ENCODE measurements at regions not wholly inside any gene's neighbourhood (a gene's known extent, or its start where the extent isn't known, plus 50 kb on each side); places are given as distances from the start of the nearest gene placed in this dataset.

DNA sequence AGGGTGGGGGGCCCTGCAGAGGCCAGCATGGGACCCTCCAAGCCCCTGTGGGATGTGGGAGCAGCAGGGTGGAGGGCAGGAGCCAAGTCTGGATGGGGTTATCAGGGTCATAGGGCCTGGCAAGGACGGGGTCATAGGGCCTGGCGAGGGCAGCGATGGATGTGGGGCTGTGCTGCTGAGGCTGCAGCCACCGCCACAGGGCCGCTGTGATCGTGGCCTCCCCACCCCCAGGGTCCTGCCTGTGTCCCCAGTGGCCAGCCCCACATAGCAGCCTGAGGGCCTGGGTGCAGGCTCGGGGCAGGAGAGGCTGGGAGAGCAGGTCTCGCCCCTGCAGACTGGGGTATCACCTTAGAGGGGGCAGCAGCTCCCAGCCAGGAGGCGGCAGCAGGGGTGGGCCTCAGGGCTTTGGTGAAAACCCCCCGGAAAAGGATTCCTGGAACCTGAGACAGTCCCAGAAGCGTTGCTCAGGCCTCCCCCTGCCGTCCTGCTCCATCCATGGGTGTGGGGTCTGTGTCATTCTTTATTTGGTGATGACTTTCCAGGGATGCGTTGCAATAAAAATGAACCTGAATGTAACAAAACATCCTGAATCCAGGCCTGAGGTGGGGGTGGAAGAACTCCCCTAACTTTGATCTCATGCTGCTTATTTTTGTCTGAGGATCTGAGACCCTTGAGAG is 107.3 kb upstream of the SHH start:
- no peak overlapping the region for H3K4me3 ChIP-seq (ENCODE audit: control extremely low read depth in 1 of 5, extremely low read depth in 1 of 5, insufficient read depth in 1 of 5, low read depth in 2 of 5, low read length in 4 of 5)
- no peak for ATAC-seq (ENCODE audit: low read depth)
- CTCF ChIA-PET, result no interaction called here
- TF ChIP-seq EZH2 (IDR thresholded peaks at IDR 0.05; ENCODE audit: borderline replicate concordance, insufficient read depth, low read depth, low read length, poor library complexity, severe bottlenecking), result no peak
- Mint-ChIP-seq H3K4me1 (no peaks in the 10 kb centered on the region), H3K27ac (no peak overlapping the region), H3K9me3 (ENCODE audit: insufficient read depth) (no peaks in the 10 kb centered on the region), H3K4me3 (no peak overlapping the region), H3K27me3 (no peaks in the 10 kb centered on the region)
- H3K79me2 ChIP-seq (ENCODE audit: control insufficient read depth, insufficient read depth, low read length), result no peaks in the 10 kb centered on the region
- peaks cover 0 to 10% (median 0%) of the 10 kb centered on the region in 3 donors for H3K9me3 ChIP-seq (ENCODE audit: control extremely low read depth in 1 of 3, control insufficient read depth in 2 of 3, insufficient read depth in 1 of 3, low read length in 2 of 3)
- H3K4me2 ChIP-seq (replicated peaks; ENCODE audit: low read depth, low read length, poor library complexity, severe bottlenecking), result no peak overlapping the region
- no peaks in the 10 kb centered on the region for H3K27me3 ChIP-seq (replicated peaks in 1 of 4; ENCODE audit: control extremely low read depth in 1 of 4, control insufficient read depth in 3 of 4, insufficient read depth in 4 of 4, low read length in 3 of 4)
- H3K36me3 ChIP-seq (replicated peaks in 1 of 2; ENCODE audit: control extremely low read depth in 1 of 2, control insufficient read depth in 1 of 2, extremely low read depth in 1 of 2, insufficient read depth in 2 of 2, low read length in 1 of 2), result no peaks in the 10 kb centered on the region
- no peak for DNase-seq
- H4K20me1 ChIP-seq (ENCODE audit: control insufficient read depth, insufficient read depth, low read length, poor library complexity, severe bottlenecking), result no peaks in the 10 kb centered on the region
- no peak overlapping the region for H2AFZ ChIP-seq (ENCODE audit: insufficient read depth, low read depth, low read length, poor library complexity, severe bottlenecking)
- no peak overlapping the region for H3K9ac ChIP-seq (ENCODE audit: low read length)
- POLR2A ChIA-PET, result no interaction called here
- WGBS (ENCODE audit: insufficient coverage), result 83% methylated on average over 11 of the region's 13 CpGs
- H3K4me1 ChIP-seq (ENCODE audit: control insufficient read depth in 2 of 2, insufficient read depth in 2 of 2, low read length in 2 of 2), result no peaks in the 10 kb centered on the region
- intact Hi-C loops (cut with micrococcal nuclease), result no loop called here
- no peak overlapping the region for H3K27ac ChIP-seq (ENCODE audit: low read length in 2 of 2)

DNA sequence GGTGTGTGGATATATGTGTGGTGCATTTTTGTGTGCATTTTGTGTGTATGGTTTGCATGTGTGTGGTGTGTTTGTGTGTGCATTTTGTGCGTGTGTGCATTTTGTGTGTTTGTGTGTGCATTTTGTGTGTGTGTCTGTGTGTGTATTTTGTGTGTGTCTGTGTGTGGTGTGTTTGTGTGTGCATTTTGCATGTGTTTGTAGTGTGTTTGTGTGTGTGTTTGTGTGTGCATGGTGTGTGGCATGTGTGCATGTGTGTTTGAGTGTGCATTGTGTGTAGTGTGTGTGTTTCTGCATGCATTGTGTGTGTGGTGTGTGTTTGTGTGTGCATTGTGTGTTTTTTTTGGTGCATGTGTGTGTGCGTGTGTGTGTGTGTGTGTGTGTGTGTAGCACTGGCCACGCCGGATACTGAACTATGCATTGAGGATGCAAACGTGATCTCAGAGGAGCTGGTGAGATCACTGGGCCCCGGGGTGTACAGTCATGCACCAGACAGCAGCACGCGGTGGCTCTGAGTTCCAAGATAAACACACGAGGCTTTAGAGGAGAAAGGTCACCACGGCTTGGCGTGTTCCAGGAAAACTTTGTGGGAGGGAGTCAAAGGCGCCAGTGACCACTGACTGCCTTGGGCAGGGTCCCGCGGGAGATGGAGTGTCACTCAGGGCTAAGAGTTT is 106.6 kb upstream of the SHH start:
- intact Hi-C loops (cut with micrococcal nuclease), result no loop called here
- Histone ChIP-seq H4K20me1 (ENCODE audit: control insufficient read depth, insufficient read depth, low read length, poor library complexity, severe bottlenecking) (no peaks in the 10 kb centered on the region), H3K79me2 (ENCODE audit: control insufficient read depth, insufficient read depth, low read length) (no peaks in the 10 kb centered on the region), H3K4me2 (replicated peaks; ENCODE audit: low read depth, low read length, poor library complexity, severe bottlenecking) (no peak overlapping the region), H3K4me3 (ENCODE audit: control extremely low read depth in 1 of 5, extremely low read depth in 1 of 5, insufficient read depth in 1 of 5, low read depth in 2 of 5, low read length in 4 of 5) (no peak overlapping the region), H3K4me1 (ENCODE audit: control insufficient read depth in 2 of 2, insufficient read depth in 2 of 2, low read length in 2 of 2) (no peaks in the 10 kb centered on the region), H3K27ac (ENCODE audit: low read length in 2 of 2) (no peak overlapping the region), H2AFZ (ENCODE audit: insufficient read depth, low read depth, low read length, poor library complexity, severe bottlenecking) (no peak overlapping the region), H3K27me3 (replicated peaks in 1 of 4; ENCODE audit: control extremely low read depth in 1 of 4, control insufficient read depth in 3 of 4, insufficient read depth in 4 of 4, low read length in 3 of 4) (no peaks in the 10 kb centered on the region), H3K36me3 (replicated peaks in 1 of 2; ENCODE audit: control extremely low read depth in 1 of 2, control insufficient read depth in 1 of 2, extremely low read depth in 1 of 2, insufficient read depth in 2 of 2, low read length in 1 of 2) (no peaks in the 10 kb centered on the region), H3K9me3 (ENCODE audit: control extremely low read depth in 1 of 3, control insufficient read depth in 2 of 3, insufficient read depth in 1 of 3, low read length in 2 of 3) (peaks cover 0 to 10% (median 0%) of the 10 kb centered on the region in 3 donors), H3K9ac (ENCODE audit: low read length) (no peak overlapping the region)
- H3K9me3 Mint-ChIP-seq (ENCODE audit: insufficient read depth), result no peaks in the 10 kb centered on the region
- no peaks in the 10 kb centered on the region for H3K27me3 Mint-ChIP-seq
- no peaks in the 10 kb centered on the region for H3K4me1 Mint-ChIP-seq
- TF ChIP-seq, protein P1, sequence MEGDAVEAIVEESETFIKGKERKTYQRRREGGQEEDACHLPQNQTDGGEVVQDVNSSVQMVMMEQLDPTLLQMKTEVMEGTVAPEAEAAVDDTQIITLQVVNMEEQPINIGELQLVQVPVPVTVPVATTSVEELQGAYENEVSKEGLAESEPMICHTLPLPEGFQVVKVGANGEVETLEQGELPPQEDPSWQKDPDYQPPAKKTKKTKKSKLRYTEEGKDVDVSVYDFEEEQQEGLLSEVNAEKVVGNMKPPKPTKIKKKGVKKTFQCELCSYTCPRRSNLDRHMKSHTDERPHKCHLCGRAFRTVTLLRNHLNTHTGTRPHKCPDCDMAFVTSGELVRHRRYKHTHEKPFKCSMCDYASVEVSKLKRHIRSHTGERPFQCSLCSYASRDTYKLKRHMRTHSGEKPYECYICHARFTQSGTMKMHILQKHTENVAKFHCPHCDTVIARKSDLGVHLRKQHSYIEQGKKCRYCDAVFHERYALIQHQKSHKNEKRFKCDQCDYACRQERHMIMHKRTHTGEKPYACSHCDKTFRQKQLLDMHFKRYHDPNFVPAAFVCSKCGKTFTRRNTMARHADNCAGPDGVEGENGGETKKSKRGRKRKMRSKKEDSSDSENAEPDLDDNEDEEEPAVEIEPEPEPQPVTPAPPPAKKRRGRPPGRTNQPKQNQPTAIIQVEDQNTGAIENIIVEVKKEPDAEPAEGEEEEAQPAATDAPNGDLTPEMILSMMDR (IDR thresholded peaks at IDR 0.05), result no peak
- no peak for TF ChIP-seq EZH2 (IDR thresholded peaks at IDR 0.05; ENCODE audit: borderline replicate concordance, insufficient read depth, low read depth, low read length, poor library complexity, severe bottlenecking)
- no peak overlapping the region for H3K27ac Mint-ChIP-seq
- ChIA-PET CTCF (no interaction called here), POLR2A (no interaction called here)
- ATAC-seq (ENCODE audit: low read depth) (no peak), DNase-seq (no peak)
- H3K4me3 Mint-ChIP-seq, result no peak overlapping the region
- WGBS (ENCODE audit: insufficient coverage), result 87% methylated on average over 13 of the region's 14 CpGs

Measured in B cell (primary cell).